Fibroblast of pulmonary artery (primary cell): ENCODE measurements at regions not wholly inside any gene's neighbourhood (a gene's known extent, or its start where the extent isn't known, plus 50 kb on each side); places are given as distances from the start of the nearest gene placed in this dataset.

Experiments used
- DNase-seq: peaks from one replicate; pipeline ENCODE4 v3.0.0-alpha.2; 2010; ENCODE audit warnings: low read depth
- H3K4me3 ChIP-seq: replicated peaks from 2 replicates; pipeline ENCODE4 v1.5.1; 2011; ENCODE audit warnings: low read depth, mild to moderate bottlenecking, control low read depth, low read length, moderate library complexity
- CTCF ChIP-seq: IDR thresholded peaks from 2 replicates; pipeline ENCODE4 v1.5.1; 2011; ENCODE audit warnings: mild to moderate bottlenecking, control low read depth, low read length, inconsistent platforms; ENCODE audit errors: missing control alignments

GRCh38 chr2:43044093-43044681 is 182.2 kb downstream of the ZFP36L2 start:
- no peak overlapping the region for H3K4me3 ChIP-seq
- no peak for DNase-seq
- TF ChIP-seq CTCF = no peak

- H3K4me3 ChIP-seq = no peak overlapping the region
- DNase-seq = no peak
- TF ChIP-seq CTCF = no peak
Measured at GRCh38 chr2:43043553-43043870, 182.9 kb downstream of the ZFP36L2 start.

- peak; percentile 90 for DNase-seq
- TF ChIP-seq CTCF = no peak
- no peak overlapping the region for H3K4me3 ChIP-seq
Measured at GRCh38 chr2:43041661-43042360, 184.6 kb downstream of the ZFP36L2 start.

GRCh38 chr2:43041173-43041591 is 185.2 kb downstream of the ZFP36L2 start:
- TF ChIP-seq CTCF = no peak

GRCh38 chr2:43040084-43040854 is 186.1 kb downstream of the ZFP36L2 start:
- DNase-seq = no peak
- no peak for TF ChIP-seq CTCF
- H3K4me3 ChIP-seq = no peak overlapping the region

More at GRCh38 chr2:43041173-43041591, 185.2 kb downstream of the ZFP36L2 start:
- no peak for DNase-seq
- H3K4me3 ChIP-seq = no peak overlapping the region

- DNase-seq = no peak
- TF ChIP-seq CTCF = no peak
- no peak overlapping the region for H3K4me3 ChIP-seq
Measured at GRCh38 chr2:43039376-43040080, 186.9 kb downstream of the ZFP36L2 start.
